GM19397 (cell line): ENCODE measurements at regions not wholly inside any gene's neighbourhood (a gene's known extent, or its start where the extent isn't known, plus 50 kb on each side); places are given as distances from the start of the nearest gene placed in this dataset.
"Not testable (repeated sequence)": the region's sequence is repeated elsewhere in the genome, so short reads cannot be mapped to it uniquely, and the experiment has no call there.

Experiments used
- ATAC-seq: cut with Tn5 transposase; IDR thresholded peaks from one replicate; pipeline ENCODE4 v1.9.1; 2021; ENCODE audit warnings: mild to moderate bottlenecking, moderate library complexity; ENCODE audit not compliant: unreplicated experiment

DNA sequence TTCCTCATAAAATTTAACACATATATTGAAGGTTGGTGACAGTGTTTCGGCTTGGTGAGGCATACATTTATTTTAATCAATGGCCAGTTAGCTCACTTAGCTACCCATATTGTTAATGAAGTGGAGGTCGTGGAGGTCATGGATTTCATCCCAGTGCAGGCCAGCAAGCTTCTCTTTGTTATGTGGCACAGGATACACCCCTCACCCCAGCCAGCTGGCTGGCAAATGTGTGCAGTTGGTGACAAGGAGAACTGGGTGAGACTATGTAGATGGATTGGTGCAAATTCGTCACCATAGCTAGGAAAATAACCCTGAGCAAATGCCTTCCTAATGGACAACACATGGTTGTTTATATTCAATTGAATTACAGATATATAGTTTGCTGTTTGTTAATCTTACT, 50.5 kb upstream of the FOXP2 start:
- ATAC-seq, result no peak

GRCh38 chr7:114363292-114363691, 51.3 kb upstream of the FOXP2 start:
- no peak for ATAC-seq

DNA sequence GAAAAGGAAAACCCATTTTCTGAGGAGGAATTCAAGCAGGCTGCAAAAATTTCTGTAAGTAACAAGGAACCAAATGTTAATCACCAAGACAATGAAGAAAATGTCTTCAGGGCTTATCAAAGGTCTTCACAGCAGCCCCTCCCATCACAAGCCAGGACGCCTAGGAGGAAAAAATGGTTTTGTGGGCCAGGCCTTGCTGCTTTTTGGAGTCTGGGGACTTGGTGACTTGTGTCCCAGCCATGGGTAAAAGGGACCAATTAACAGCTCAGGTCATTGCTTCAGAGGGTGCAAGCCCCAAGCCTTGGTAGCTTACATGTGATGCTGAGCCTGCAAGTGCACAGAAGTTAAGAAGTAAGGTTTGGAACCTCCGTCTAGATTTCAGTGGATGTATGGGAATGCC, 55.7 kb upstream of the FOXP2 start:
- ATAC-seq, result no peak

GRCh38 chr7:114356133-114356532, 58.5 kb upstream of the FOXP2 start:
- ATAC-seq, result no peak

- no peak for ATAC-seq
These were observed 60.3 kb upstream of the FOXP2 start for GRCh38 chr7:114354306-114354705.

DNA sequence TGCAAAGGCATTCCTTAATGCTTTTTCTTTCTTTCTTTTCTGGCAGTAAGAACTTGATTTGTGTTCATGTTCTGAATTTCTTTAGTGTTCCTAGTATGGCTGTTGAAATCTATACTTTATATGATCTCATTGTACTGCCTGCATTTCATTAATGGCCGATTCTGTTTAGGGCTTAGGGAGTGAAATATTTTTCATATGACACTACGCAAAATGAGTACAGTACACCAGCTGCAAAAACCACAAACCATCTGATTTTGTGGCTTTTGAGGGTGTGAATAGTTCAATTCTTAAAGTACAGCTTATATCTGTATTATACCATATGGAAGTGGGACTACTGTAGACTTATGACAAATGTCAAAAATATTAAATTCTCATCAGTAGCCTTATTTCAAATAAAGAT, 69.1 kb upstream of the FOXP2 start:
- no peak for ATAC-seq

- no peak for ATAC-seq
These were observed 70.5 kb upstream of the FOXP2 start for GRCh38 chr7:114343949-114344708.

DNA sequence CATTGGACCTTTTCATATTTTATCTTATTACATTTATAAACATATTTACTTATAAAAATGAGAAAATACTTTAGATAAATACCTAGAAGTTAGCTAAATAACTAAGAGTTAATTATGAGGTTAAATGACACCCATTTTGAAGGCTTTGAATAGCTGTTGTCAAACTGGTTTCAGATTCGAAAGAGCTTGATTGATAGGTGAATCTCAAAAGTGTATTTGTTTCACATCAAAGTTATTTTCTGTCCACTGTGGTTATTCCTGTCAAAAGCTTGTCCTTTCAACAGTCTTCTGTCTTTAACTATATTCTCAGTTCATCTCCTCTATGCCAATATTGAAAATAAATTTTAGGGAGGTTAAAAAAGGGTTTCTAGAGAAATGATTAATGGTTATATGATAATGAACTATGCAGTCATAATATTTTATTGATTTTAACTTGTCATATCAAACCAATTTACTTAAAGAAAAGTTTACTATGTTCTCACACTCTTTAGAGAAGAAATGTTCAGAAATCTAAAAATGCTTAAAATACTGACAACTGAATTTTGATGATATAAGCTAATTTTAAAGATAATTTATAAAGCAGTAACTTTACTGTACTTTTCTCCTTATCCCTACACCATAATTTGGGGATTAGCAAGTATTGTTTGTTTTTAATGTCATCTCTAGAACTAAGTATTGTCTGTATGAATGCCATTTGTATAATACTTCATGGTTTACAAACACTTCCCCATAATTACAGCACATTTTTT, 72.0 kb upstream of the FOXP2 start:
- ATAC-seq, result no peak

DNA sequence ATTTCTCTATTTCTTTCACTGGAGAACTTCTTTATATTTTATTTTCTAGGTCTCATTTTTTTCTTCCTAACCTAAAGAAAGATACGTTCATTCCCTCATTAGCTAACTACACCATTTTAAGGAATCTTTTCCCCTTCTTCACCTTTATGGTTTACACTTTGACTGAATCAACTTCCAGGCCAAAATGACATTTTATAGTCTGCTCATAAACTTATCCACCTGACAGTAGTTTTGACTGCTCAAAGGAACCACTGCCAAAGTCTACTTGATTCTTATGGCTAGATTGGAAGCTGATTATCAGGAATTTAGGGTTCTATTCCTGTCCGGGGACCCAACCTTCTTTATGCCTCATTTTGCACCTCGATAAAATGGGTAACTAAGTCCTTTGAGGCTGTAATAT, 73.0 kb upstream of the FOXP2 start:
- ATAC-seq, result no peak

DNA sequence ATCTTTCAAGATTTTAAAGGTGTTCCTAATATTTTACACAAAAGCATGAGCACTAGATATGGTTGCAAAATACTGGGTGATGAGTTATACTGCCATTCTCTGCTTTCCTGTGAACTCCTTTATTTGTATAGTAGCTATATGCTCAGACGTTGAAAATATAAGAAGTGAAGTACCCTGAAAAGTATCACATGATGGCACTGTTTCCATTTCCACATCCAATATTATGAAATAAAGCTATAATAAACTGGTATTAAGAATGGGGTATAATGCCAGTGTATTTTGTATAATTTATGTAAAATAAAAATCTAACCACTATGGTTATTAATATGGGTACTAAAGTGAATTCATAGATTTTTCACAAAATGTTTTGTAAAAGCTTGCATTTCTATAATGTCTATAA, 79.6 kb upstream of the FOXP2 start:
- no peak for ATAC-seq

GRCh38 chr7:114329458-114329857, 85.2 kb upstream of the FOXP2 start:
- ATAC-seq, result not testable (repeated sequence)

DNA sequence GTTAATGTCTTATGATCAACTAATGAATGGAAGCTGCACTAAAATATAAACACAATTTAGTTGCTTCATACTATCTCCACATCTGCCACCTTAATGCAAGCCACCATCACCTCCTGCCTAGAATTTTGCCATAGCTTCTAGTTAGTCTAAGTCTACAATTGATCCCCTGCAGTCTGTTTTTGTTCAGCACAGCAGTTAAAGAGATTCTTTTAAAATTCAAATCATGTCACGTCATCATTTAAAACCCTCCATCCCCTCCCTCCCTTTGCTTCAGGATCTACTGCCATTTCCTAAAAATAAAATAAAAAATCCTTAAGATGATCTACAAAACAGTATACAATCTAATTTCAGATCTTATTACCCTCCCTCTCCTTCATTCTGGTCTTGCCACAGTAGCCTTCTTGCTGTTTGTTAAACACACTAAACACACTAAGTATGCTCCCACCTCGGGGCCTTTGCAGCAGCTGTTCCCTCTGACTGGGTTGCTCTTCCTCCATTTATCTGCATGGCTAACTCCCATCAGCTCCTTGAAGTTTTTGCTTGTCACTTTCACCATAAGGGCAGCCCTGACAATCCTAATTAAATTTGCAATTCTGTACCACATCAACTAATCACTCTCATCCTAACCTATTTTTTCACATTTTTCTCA, 97.0 kb upstream of the FOXP2 start:
- no peak for ATAC-seq

DNA sequence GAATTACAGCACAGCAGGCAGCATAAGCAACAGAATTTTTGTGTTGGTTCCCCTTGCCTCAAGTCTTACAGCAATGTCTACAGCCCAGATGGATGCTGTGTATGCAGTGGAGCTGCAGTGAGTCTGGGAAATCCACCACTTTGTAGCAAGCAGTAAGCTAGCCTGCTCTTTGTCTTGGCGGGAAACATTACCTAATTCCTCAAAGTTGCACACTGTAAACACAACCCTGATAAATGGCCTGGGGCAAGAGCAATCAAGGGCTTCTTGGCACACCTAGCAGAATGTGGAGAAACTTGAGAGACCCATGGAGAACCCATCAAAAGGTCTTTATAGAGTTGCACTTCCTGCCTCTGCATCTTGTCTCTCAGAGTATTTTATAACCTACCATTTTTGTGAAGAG, 102.0 kb upstream of the FOXP2 start:
- ATAC-seq, result no peak

GRCh38 chr7:114310345-114311110, 104.1 kb upstream of the FOXP2 start:
- ATAC-seq, result no peak

DNA sequence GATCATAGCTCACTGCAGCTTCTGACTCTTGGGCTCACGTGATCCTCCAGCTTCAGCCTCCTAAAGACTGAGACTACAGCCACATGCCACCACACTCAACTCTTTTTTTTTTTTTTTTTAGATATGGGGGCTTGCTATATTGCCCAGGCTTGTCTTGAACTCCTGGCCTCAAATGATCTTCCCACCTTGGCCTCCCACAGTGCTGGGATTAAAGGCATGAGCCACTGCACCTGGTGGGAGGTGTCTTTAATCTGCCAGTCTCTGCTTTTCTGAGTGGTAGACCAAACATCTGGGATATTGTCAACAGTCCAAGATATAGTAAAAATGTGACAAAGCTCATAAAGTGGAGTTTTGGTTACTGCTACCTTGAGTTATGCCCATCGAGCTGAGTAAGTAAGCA, 104.9 kb upstream of the FOXP2 start:
- no peak for ATAC-seq

GRCh38 chr7:114303301-114303700, 111.3 kb upstream of the FOXP2 start:
- ATAC-seq, result no peak

DNA sequence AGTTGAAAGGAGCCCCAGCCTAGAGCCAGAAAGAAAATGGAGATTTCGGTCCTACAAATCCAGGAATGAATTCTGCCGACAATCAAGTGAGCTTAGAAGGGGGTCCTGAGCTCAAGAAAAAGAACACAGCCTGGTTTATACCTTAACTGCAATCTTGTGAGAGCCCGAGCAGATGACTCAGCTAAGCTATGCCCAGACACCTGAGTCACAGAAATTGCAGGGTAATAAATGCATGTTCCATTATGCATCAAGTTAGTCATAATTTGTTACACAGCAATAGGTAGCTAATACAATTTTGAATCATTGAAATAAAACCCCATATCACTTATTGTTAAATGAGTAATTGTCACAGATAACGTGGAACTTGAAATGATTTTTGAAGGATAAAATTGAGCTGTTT, 111.8 kb upstream of the FOXP2 start:
- ATAC-seq, result no peak

- no peak for ATAC-seq
These were observed 116.6 kb upstream of the FOXP2 start for GRCh38 chr7:114298011-114298410.

DNA sequence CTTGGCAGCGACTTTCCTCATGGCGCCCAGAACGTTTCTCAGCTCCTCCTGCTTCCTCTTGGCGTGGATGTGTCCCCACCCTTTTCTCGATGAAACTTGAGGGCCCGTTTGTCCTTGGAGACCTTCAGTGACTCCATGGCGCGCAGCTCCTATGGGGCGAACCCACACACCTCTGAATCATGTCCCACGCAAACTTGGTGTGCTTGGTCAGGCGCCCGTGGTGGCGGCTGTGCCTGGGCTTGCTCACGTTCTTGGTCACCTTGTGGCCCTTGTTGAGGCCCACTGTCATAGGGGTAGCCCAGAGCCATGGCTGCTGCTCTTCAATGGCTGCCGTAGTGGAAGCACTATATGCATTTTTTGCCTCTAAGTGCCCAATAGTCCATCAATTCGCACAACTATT, 117.5 kb upstream of the FOXP2 start:
- no peak for ATAC-seq

- ATAC-seq, result no peak
These were observed 119.1 kb upstream of the FOXP2 start for GRCh38 chr7:114295522-114295921.

- ATAC-seq, result no peak
These were observed 120.6 kb upstream of the FOXP2 start for GRCh38 chr7:114294036-114294435.
